Esophagus squamous epithelium (tissue), 4 donors: ENCODE measurements at regions not wholly inside any gene's neighbourhood (a gene's known extent, or its start where the extent isn't known, plus 50 kb on each side); places are given as distances from the start of the nearest gene placed in this dataset.

Source experiments
- CTCF ChIP-seq, 6 experiments: fragments of 450-650 bp in 4 of 6; fragments of 200-600 bp in 2 of 6; sonication (generic) in 2 of 6; IDR thresholded peaks; one replicate each; pipeline ENCODE4 v1.5.1; 2016 to 2019; ENCODE audit warnings: antibody characterized with exemption in 6 of 6, mild to moderate bottlenecking in 4 of 6, moderate library complexity in 4 of 6
- POLR2A ChIP-seq, 4 donors: fragments of 450-650 bp; IDR thresholded peaks; one replicate each; pipeline ENCODE4 v1.6.1; 2017; ENCODE audit warnings: antibody characterized with exemption in 4 of 4, mild to moderate bottlenecking in 4 of 4, moderate library complexity in 3 of 4

- TF ChIP-seq POLR2A (IDR thresholded peaks at IDR 0.05) (no peak), CTCF (IDR thresholded peaks at IDR 0.05) (no peak)
Measured at GRCh38 chr5:2981035-2981434, 229.6 kb upstream of the IRX2 start.
